Psoas muscle (tissue), 7 donors: ENCODE measurements at regions not wholly inside any gene's neighbourhood (a gene's known extent, or its start where the extent isn't known, plus 50 kb on each side); places are given as distances from the start of the nearest gene placed in this dataset.

Experiments
- ATAC-seq, 4 donors: fragments of 200-7000 bp; cut with Tn5 transposase; one replicate each; pipeline ENCODE4 v1.9.1; 2020; ENCODE audit warnings: moderate library complexity in 3 of 4, mild to moderate bottlenecking in 2 of 4
- DNase-seq, 2 donors: peaks; one replicate each; pipeline ENCODE4 v3.0.0-alpha.2; 2020
- H3K27ac ChIP-seq: fragments of 200-600 bp; one replicate; pipeline ENCODE4 v1.8.0; 2022
- H3K27me3 ChIP-seq, 3 donors: fragments of 200-600 bp in 1 of 3; one replicate each; pipeline versions ENCODE4 v1.6.1 to v1.8.0; 2013 to 2022; ENCODE audit warnings: low read length in 2 of 3, mild to moderate bottlenecking in 2 of 3, moderate library complexity in 1 of 3; ENCODE audit not compliant: insufficient read depth in 3 of 3
- H3K36me3 ChIP-seq, 2 donors: fragments of 200-600 bp in 1 of 2; one replicate each; pipeline versions ENCODE4 v1.6.1 to v1.8.0; 2013 to 2022; ENCODE audit warnings: low read depth in 1 of 2, mild to moderate bottlenecking in 1 of 2, moderate library complexity in 1 of 2; ENCODE audit not compliant: insufficient read depth in 1 of 2
- H3K4me1 ChIP-seq: fragments of 200-600 bp; one replicate; pipeline ENCODE4 v1.8.0; 2022
- H3K4me3 ChIP-seq: fragments of 200-600 bp; one replicate; pipeline ENCODE4 v1.8.0; 2022; ENCODE audit warnings: mild to moderate bottlenecking
- H3K9me3 ChIP-seq: fragments of 200-600 bp; one replicate; pipeline ENCODE4 v1.8.0; 2022
- CTCF ChIP-seq: fragments of 200-600 bp; IDR thresholded peaks from one replicate; pipeline ENCODE4 v1.8.0; 2022; ENCODE audit warnings: antibody characterized with exemption
- WGBS, 3 donors: extraction: QIAGEN DNeasy Blood & Tissue Kit; methylation state at CpG; one replicate each; pipeline versions ENCODE4 v1.1.6 to v1.1.7; 2013; 5-methylcytosine and 5-hydroxymethylcytosine counted together
- intact Hi-C, 2 donors: fragments of 100-400 bp; cut with DNase I; formaldehyde crosslinking; loops; one replicate each; pipeline versions ENCODE4 v1.11.0 to v1.14.2; 2022
- donor health status: healthy with polysubstance abuse.
- donor health status: DM: no; HTN: no; CAD: no; lungs with moderate emphysema.
- donor health status: Bipolar disorder and iron deficiency.
- donor health status: healthy.
- donor health status: DM: yes; HTN: yes; CAD: no.
- donor health status: DM: no; HTN: no; CAD: no.
- donor health status: DM: yes; HTN: yes; CAD: no.

- 35 to 54% (median 38%) methylated on average over 14 of the region's 14 CpGs for WGBS, 3 donors
Measured at GRCh38 chr17:77873500-77874302, 84.8 kb upstream of the TNRC6C start.

DNA sequence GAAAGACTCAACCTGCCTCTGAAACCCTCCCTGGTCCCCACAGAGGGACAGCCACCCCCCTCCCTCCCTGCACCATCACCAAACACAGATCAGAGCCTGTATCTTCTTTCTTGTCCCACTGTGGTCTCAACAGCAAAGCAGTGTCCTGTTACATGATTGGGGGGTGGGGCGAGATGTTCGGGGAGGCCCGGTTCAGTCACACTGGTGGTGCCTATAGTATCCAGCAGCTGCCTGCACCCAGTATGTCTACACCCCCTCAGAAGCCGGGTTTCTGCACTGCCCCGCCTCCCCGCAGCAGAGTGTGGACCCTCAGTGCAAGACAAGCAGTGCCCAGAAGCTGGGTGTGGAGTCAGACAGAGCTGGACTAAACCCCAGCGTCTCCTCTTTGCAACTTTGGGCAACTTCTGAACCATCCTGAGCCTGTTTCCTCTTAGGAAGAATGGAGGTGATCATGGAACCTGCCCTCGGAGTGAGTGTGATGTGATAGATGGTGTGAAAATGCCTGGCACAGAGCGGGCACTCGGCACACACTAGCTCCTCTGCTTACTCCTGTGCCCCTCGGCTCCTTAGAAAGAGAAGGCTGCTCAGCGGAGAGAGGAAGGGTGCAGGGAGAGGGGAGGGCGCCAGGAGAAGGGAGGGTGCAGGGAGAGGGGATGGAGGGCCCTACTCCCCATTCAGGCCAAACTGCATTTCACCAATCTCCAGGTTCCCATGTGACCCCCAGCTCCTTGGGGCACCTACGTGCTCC is 84.0 kb upstream of the TNRC6C start:
- Histone ChIP-seq H3K4me3 (no peak overlapping the region), H3K9me3 (no peaks in the 10 kb centered on the region), H3K27ac (no peak overlapping the region), H3K4me1 (no peaks in the 10 kb centered on the region), H3K27me3 (peaks cover 0 to 21% (median 0%) of the 10 kb centered on the region in 3 donors), H3K36me3 (no peaks in the 10 kb centered on the region)
- DNase-seq (peak in 1 of 2 donors; percentile 25), ATAC-seq (no peak)
- TF ChIP-seq CTCF, result no peak
- WGBS, 3 donors, result 85 to 94% (median 89%) methylated on average over 14 of the region's 14 CpGs
- intact Hi-C loops, result no loop called here

More at GRCh38 chr17:77873500-77874302, 84.8 kb upstream of the TNRC6C start:
- H3K27ac ChIP-seq, result no peak overlapping the region
- ATAC-seq (no peak), DNase-seq (no peak)
- no peak for TF ChIP-seq CTCF
- intact Hi-C loops, result no loop called here
- no peak overlapping the region for H3K4me3 ChIP-seq
- H3K36me3 ChIP-seq, result no peaks in the 10 kb centered on the region
- peaks cover 0 to 21% (median 0%) of the 10 kb centered on the region in 3 donors for H3K27me3 ChIP-seq
- H3K4me1 ChIP-seq, result no peaks in the 10 kb centered on the region
- no peaks in the 10 kb centered on the region for H3K9me3 ChIP-seq

- Histone ChIP-seq H3K4me3 (no peak overlapping the region), H3K27me3 (peaks cover 0 to 17% (median 0%) of the 10 kb centered on the region in 3 donors), H3K4me1 (no peaks in the 10 kb centered on the region), H3K36me3 (no peaks in the 10 kb centered on the region), H3K9me3 (no peaks in the 10 kb centered on the region), H3K27ac (no peak overlapping the region)
- TF ChIP-seq CTCF, result no peak
- DNase-seq, result peak in 1 of 2 donors; percentile 12
- WGBS, 3 donors, result 75 to 87% (median 80%) methylated on average over 5 of the region's 5 CpGs
- no peak for ATAC-seq
- intact Hi-C loops, result no loop called here
Measured at GRCh38 chr17:77875051-77875780, 83.3 kb upstream of the TNRC6C start.

GRCh38 chr17:77875881-77876509 is 82.5 kb upstream of the TNRC6C start:
- 87 to 90% (median 90%) methylated on average over 2 of the region's 2 CpGs for WGBS, 3 donors
- DNase-seq (no peak), ATAC-seq (no peak)
- Histone ChIP-seq H3K4me1 (no peaks in the 10 kb centered on the region), H3K27me3 (peaks cover 0 to 17% (median 0%) of the 10 kb centered on the region in 3 donors), H3K27ac (no peak overlapping the region), H3K4me3 (no peak overlapping the region), H3K9me3 (no peaks in the 10 kb centered on the region), H3K36me3 (no peaks in the 10 kb centered on the region)
- intact Hi-C loops, result no loop called here
- no peak for TF ChIP-seq CTCF
